ENCODE measurements at regions not wholly inside any gene's neighbourhood (a gene's known extent, or its start where the extent isn't known, plus 50 kb on each side); places are given as distances from the start of the nearest gene placed in this dataset.

DNA sequence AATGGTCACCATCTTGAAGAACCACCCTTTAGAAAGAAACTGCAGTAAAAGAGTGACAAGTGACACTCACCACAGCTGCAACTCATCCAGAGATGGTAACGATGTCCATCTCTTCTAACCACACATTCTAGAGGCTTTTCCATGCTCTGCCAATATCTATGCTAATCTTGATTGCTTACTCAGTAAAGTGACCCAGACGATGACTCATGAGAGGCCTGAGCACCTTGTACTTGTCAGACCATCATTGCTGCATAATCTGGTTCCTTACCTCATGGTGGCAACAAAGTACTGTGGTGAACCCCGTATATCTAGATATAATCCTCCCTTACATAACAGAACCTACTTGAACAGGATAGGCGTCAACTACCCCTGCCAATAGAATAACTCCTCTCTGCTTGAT lies 75.6 kb downstream of the CCNG2 start:
- TF ChIP-seq, protein P1, sequence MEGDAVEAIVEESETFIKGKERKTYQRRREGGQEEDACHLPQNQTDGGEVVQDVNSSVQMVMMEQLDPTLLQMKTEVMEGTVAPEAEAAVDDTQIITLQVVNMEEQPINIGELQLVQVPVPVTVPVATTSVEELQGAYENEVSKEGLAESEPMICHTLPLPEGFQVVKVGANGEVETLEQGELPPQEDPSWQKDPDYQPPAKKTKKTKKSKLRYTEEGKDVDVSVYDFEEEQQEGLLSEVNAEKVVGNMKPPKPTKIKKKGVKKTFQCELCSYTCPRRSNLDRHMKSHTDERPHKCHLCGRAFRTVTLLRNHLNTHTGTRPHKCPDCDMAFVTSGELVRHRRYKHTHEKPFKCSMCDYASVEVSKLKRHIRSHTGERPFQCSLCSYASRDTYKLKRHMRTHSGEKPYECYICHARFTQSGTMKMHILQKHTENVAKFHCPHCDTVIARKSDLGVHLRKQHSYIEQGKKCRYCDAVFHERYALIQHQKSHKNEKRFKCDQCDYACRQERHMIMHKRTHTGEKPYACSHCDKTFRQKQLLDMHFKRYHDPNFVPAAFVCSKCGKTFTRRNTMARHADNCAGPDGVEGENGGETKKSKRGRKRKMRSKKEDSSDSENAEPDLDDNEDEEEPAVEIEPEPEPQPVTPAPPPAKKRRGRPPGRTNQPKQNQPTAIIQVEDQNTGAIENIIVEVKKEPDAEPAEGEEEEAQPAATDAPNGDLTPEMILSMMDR (IDR thresholded peaks at IDR 0.05): no peak
- no peak for TF ChIP-seq POLR2A (IDR thresholded peaks at IDR 0.05)

Measured in esophagus squamous epithelium (tissue), 4 donors.